ENCODE measurements at regions not wholly inside any gene's neighbourhood (a gene's known extent, or its start where the extent isn't known, plus 50 kb on each side); places are given as distances from the start of the nearest gene placed in this dataset.

GRCh38 chr2:59746291-59746690 lies 807.2 kb downstream of the BCL11A start:
- H3K9me3 ChIP-seq (ENCODE audit: low read depth, low read length): no peaks in the 10 kb centered on the region
- no peaks in the 10 kb centered on the region for H3K79me2 ChIP-seq (ENCODE audit: insufficient read depth, low read length)

GRCh38 chr2:59745085-59745484 lies 808.4 kb downstream of the BCL11A start:
- no peaks in the 10 kb centered on the region for H3K79me2 ChIP-seq (ENCODE audit: insufficient read depth, low read length)
- H2AFZ ChIP-seq (ENCODE audit: low read length): no peak overlapping the region
- no peaks in the 10 kb centered on the region for H3K9me3 ChIP-seq (ENCODE audit: low read depth, low read length)
- H4K20me1 ChIP-seq (ENCODE audit: insufficient read depth, low read length): no peaks in the 10 kb centered on the region
- no peak overlapping the region for H3K27ac ChIP-seq (ENCODE audit: low read depth, low read length)
- H3K27me3 ChIP-seq (ENCODE audit: insufficient read depth, low read length): no peaks in the 10 kb centered on the region
- no peak overlapping the region for H3K4me3 ChIP-seq (ENCODE audit: insufficient read depth, low read length)
- TF ChIP-seq CTCF (IDR thresholded peaks at IDR 0.05; ENCODE audit: extremely low read depth, low read depth, low read length): no peak
- no peak for DNase-seq (ENCODE audit: insufficient read length, low spot score, missing footprints)
- no peak overlapping the region for H3K4me2 ChIP-seq (ENCODE audit: insufficient read depth, low read length)
- no peaks in the 10 kb centered on the region for H3K36me3 ChIP-seq (ENCODE audit: insufficient read depth, low read length)
- no peaks in the 10 kb centered on the region for H3K4me1 ChIP-seq (ENCODE audit: insufficient read depth, low read length)

More at GRCh38 chr2:59746291-59746690, 807.2 kb downstream of the BCL11A start:
- no peak for TF ChIP-seq CTCF (IDR thresholded peaks at IDR 0.05; ENCODE audit: extremely low read depth, low read depth, low read length)
- Histone ChIP-seq H3K27ac (ENCODE audit: low read depth, low read length) (no peak overlapping the region), H2AFZ (ENCODE audit: low read length) (no peak overlapping the region), H4K20me1 (ENCODE audit: insufficient read depth, low read length) (no peaks in the 10 kb centered on the region), H3K4me2 (ENCODE audit: insufficient read depth, low read length) (no peak overlapping the region), H3K4me3 (ENCODE audit: insufficient read depth, low read length) (no peak overlapping the region), H3K36me3 (ENCODE audit: insufficient read depth, low read length) (no peaks in the 10 kb centered on the region), H3K27me3 (ENCODE audit: insufficient read depth, low read length) (no peaks in the 10 kb centered on the region), H3K4me1 (ENCODE audit: insufficient read depth, low read length) (no peaks in the 10 kb centered on the region)
- DNase-seq (ENCODE audit: insufficient read length, low spot score, missing footprints): no peak

GRCh38 chr2:59744436-59744835 lies 809.0 kb downstream of the BCL11A start:
- DNase-seq (ENCODE audit: insufficient read length, low spot score, missing footprints): no peak
- Histone ChIP-seq H3K4me1 (ENCODE audit: insufficient read depth, low read length) (no peaks in the 10 kb centered on the region), H3K36me3 (ENCODE audit: insufficient read depth, low read length) (no peaks in the 10 kb centered on the region), H3K4me3 (ENCODE audit: insufficient read depth, low read length) (no peak overlapping the region), H3K79me2 (ENCODE audit: insufficient read depth, low read length) (no peaks in the 10 kb centered on the region), H3K27me3 (ENCODE audit: insufficient read depth, low read length) (no peaks in the 10 kb centered on the region), H3K27ac (ENCODE audit: low read depth, low read length) (no peak overlapping the region), H3K9me3 (ENCODE audit: low read depth, low read length) (no peaks in the 10 kb centered on the region), H2AFZ (ENCODE audit: low read length) (no peak overlapping the region), H3K4me2 (ENCODE audit: insufficient read depth, low read length) (no peak overlapping the region), H4K20me1 (ENCODE audit: insufficient read depth, low read length) (no peaks in the 10 kb centered on the region)
- no peak for TF ChIP-seq CTCF (IDR thresholded peaks at IDR 0.05; ENCODE audit: extremely low read depth, low read depth, low read length)

GRCh38 chr2:59741840-59742239 lies 811.6 kb downstream of the BCL11A start:
- peaks cover under 1% of the 10 kb centered on the region for H3K9me3 ChIP-seq (ENCODE audit: low read depth, low read length)
- no peak for DNase-seq (ENCODE audit: insufficient read length, low spot score, missing footprints)
- no peak for TF ChIP-seq CTCF (IDR thresholded peaks at IDR 0.05; ENCODE audit: extremely low read depth, low read depth, low read length)
- H3K36me3 ChIP-seq (ENCODE audit: insufficient read depth, low read length): no peaks in the 10 kb centered on the region
- no peak overlapping the region for H3K4me2 ChIP-seq (ENCODE audit: insufficient read depth, low read length)
- no peaks in the 10 kb centered on the region for H3K79me2 ChIP-seq (ENCODE audit: insufficient read depth, low read length)
- no peaks in the 10 kb centered on the region for H3K27me3 ChIP-seq (ENCODE audit: insufficient read depth, low read length)
- H4K20me1 ChIP-seq (ENCODE audit: insufficient read depth, low read length): no peaks in the 10 kb centered on the region
- no peaks in the 10 kb centered on the region for H3K4me1 ChIP-seq (ENCODE audit: insufficient read depth, low read length)
- no peak overlapping the region for H3K4me3 ChIP-seq (ENCODE audit: insufficient read depth, low read length)
- no peak overlapping the region for H2AFZ ChIP-seq (ENCODE audit: low read length)
- H3K27ac ChIP-seq (ENCODE audit: low read depth, low read length): no peak overlapping the region

Data from osteoblast (primary cell).